ENCODE measurements at regions not wholly inside any gene's neighbourhood (a gene's known extent, or its start where the extent isn't known, plus 50 kb on each side); places are given as distances from the start of the nearest gene placed in this dataset.

DNA sequence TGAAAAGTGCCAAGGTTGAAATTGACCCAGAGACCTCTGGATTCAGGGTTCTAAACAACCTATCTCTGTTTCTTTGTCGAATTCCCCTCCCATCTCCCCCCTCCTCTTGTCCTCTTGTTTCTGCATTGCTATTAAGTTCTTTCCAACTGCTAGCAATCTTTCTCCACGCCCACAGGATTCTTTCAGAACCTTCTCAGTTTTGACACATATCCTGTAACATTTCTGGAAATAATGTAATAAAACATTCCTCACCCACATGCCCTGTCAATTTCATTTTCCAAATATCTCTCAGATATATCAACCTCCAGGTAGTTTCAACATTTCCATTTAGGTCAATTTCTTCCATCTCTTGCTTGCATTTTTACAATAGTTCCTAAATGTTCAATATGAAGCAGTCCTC, 1105.9 kb downstream of the ARAP2 start:
- H3K36me3 ChIP-seq (ENCODE audit: insufficient read depth, insufficient read length, low read length): no peaks in the 10 kb centered on the region
- no peak for DNase-seq (ENCODE audit: low read depth, low spot score)
- H3K4me1 ChIP-seq (ENCODE audit: insufficient read depth, insufficient read length): no peaks in the 10 kb centered on the region
- TF ChIP-seq ZNF274 (IDR thresholded peaks at IDR 0.05; ENCODE audit: low read depth, low read length) (no peak), SUZ12 (IDR thresholded peaks at IDR 0.05; ENCODE audit: extremely low read depth, insufficient read depth, insufficient read length) (no peak), YY1 (IDR thresholded peaks at IDR 0.05; ENCODE audit: insufficient read depth, insufficient read length) (no peak)
- no peaks in the 10 kb centered on the region for H3K27me3 ChIP-seq (ENCODE audit: insufficient read depth, insufficient read length)
- no peak overlapping the region for H3K4me3 ChIP-seq (ENCODE audit: insufficient read length, low read depth)
- no peaks in the 10 kb centered on the region for H3K9me3 ChIP-seq (ENCODE audit: insufficient read depth, low read length)
- no peak overlapping the region for H3K9ac ChIP-seq (ENCODE audit: insufficient read length, low read depth)

DNA sequence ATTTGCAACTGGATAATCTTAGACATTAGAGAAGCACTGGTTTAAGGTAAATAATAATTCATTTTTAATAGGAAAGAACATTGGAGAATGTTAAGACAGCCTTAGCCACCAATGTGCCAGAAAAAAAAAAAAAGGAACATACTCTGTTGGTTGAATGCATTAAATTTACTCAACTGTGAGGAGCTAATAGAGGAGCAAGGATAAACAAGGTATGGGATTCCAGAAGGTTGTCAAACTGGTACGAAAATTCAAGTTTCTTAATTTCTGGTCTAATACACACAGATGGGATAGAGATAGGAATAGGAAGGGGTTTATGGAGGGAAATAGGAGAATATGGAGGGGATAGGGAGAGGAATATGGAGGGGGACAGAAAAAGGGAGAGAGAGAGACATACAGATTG, 1096.6 kb downstream of the ARAP2 start:
- Histone ChIP-seq H3K4me1 (ENCODE audit: insufficient read depth, insufficient read length) (no peaks in the 10 kb centered on the region), H3K27me3 (ENCODE audit: insufficient read depth, insufficient read length) (no peaks in the 10 kb centered on the region), H3K9ac (ENCODE audit: insufficient read length, low read depth) (no peak overlapping the region), H3K36me3 (ENCODE audit: insufficient read depth, insufficient read length, low read length) (no peaks in the 10 kb centered on the region), H3K9me3 (ENCODE audit: insufficient read depth, low read length) (no peaks in the 10 kb centered on the region), H3K4me3 (ENCODE audit: insufficient read length, low read depth) (no peak overlapping the region)
- TF ChIP-seq YY1 (IDR thresholded peaks at IDR 0.05; ENCODE audit: insufficient read depth, insufficient read length) (no peak), SUZ12 (IDR thresholded peaks at IDR 0.05; ENCODE audit: extremely low read depth, insufficient read depth, insufficient read length) (no peak), ZNF274 (IDR thresholded peaks at IDR 0.05; ENCODE audit: low read depth, low read length) (no peak)
- DNase-seq (ENCODE audit: low read depth, low spot score): no peak

- Histone ChIP-seq H3K36me3 (ENCODE audit: insufficient read depth, insufficient read length, low read length) (no peaks in the 10 kb centered on the region), H3K9ac (ENCODE audit: insufficient read length, low read depth) (no peak overlapping the region), H3K9me3 (ENCODE audit: insufficient read depth, low read length) (no peaks in the 10 kb centered on the region), H3K4me1 (ENCODE audit: insufficient read depth, insufficient read length) (no peaks in the 10 kb centered on the region), H3K27me3 (ENCODE audit: insufficient read depth, insufficient read length) (no peaks in the 10 kb centered on the region), H3K4me3 (ENCODE audit: insufficient read length, low read depth) (no peak overlapping the region)
- peak; percentile 1 for DNase-seq (ENCODE audit: low read depth, low spot score)
- no peak for TF ChIP-seq SUZ12 (IDR thresholded peaks at IDR 0.05; ENCODE audit: extremely low read depth, insufficient read depth, insufficient read length)
- TF ChIP-seq ZNF274 (IDR thresholded peaks at IDR 0.05; ENCODE audit: low read depth, low read length): no peak
Observed at GRCh38 chr4:35151816-35152572, 1092.3 kb downstream of the ARAP2 start.

GRCh38 chr4:35163168-35163567, 1081.1 kb downstream of the ARAP2 start:
- no peaks in the 10 kb centered on the region for H3K36me3 ChIP-seq (ENCODE audit: insufficient read depth, insufficient read length, low read length)
- H3K4me3 ChIP-seq (ENCODE audit: insufficient read length, low read depth): no peak overlapping the region
- DNase-seq (ENCODE audit: low read depth, low spot score): no peak
- H3K27me3 ChIP-seq (ENCODE audit: insufficient read depth, insufficient read length): no peaks in the 10 kb centered on the region
- no peaks in the 10 kb centered on the region for H3K9me3 ChIP-seq (ENCODE audit: insufficient read depth, low read length)
- H3K9ac ChIP-seq (ENCODE audit: insufficient read length, low read depth): no peak overlapping the region
- no peaks in the 10 kb centered on the region for H3K4me1 ChIP-seq (ENCODE audit: insufficient read depth, insufficient read length)
- TF ChIP-seq YY1 (IDR thresholded peaks at IDR 0.05; ENCODE audit: insufficient read depth, insufficient read length) (no peak), SUZ12 (IDR thresholded peaks at IDR 0.05; ENCODE audit: extremely low read depth, insufficient read depth, insufficient read length) (no peak), ZNF274 (IDR thresholded peaks at IDR 0.05; ENCODE audit: low read depth, low read length) (no peak)

- no peak for DNase-seq (ENCODE audit: low read depth, low spot score)
Observed at GRCh38 chr4:35164063-35164462, 1080.3 kb downstream of the ARAP2 start.

DNA sequence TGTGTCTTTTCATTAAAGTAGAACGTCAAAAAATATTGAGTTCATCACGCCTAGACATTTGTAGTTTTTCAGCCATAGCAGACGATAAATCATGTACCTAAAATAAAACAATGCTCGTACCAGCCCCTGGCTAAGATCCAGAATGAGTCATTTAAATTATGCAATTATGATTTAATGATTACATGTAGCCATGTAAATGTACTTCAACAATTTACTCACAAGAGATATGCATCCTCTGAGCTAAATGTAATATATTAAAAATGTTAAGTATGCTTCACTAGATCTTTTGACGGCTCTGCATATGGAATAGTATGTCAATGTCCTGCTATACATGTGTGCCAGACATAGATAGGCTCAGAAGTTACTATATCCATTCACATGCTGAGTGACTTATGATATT, 1077.8 kb downstream of the ARAP2 start:
- no peaks in the 10 kb centered on the region for H3K36me3 ChIP-seq (ENCODE audit: insufficient read depth, insufficient read length, low read length)
- no peak overlapping the region for H3K9ac ChIP-seq (ENCODE audit: insufficient read length, low read depth)
- no peaks in the 10 kb centered on the region for H3K27me3 ChIP-seq (ENCODE audit: insufficient read depth, insufficient read length)
- H3K9me3 ChIP-seq (ENCODE audit: insufficient read depth, low read length): no peaks in the 10 kb centered on the region
- no peak for TF ChIP-seq SUZ12 (IDR thresholded peaks at IDR 0.05; ENCODE audit: extremely low read depth, insufficient read depth, insufficient read length)
- TF ChIP-seq ZNF274 (IDR thresholded peaks at IDR 0.05; ENCODE audit: low read depth, low read length): no peak
- TF ChIP-seq YY1 (IDR thresholded peaks at IDR 0.05; ENCODE audit: insufficient read depth, insufficient read length): no peak
- no peak overlapping the region for H3K4me3 ChIP-seq (ENCODE audit: insufficient read length, low read depth)
- H3K4me1 ChIP-seq (ENCODE audit: insufficient read depth, insufficient read length): no peaks in the 10 kb centered on the region
- no peak for DNase-seq (ENCODE audit: low read depth, low spot score)

More at GRCh38 chr4:35164063-35164462, 1080.3 kb downstream of the ARAP2 start:
- Histone ChIP-seq H3K9me3 (ENCODE audit: insufficient read depth, low read length) (no peaks in the 10 kb centered on the region), H3K27me3 (ENCODE audit: insufficient read depth, insufficient read length) (no peaks in the 10 kb centered on the region), H3K9ac (ENCODE audit: insufficient read length, low read depth) (no peak overlapping the region), H3K4me1 (ENCODE audit: insufficient read depth, insufficient read length) (no peaks in the 10 kb centered on the region), H3K4me3 (ENCODE audit: insufficient read length, low read depth) (no peak overlapping the region), H3K36me3 (ENCODE audit: insufficient read depth, insufficient read length, low read length) (no peaks in the 10 kb centered on the region)
- TF ChIP-seq ZNF274 (IDR thresholded peaks at IDR 0.05; ENCODE audit: low read depth, low read length) (no peak), SUZ12 (IDR thresholded peaks at IDR 0.05; ENCODE audit: extremely low read depth, insufficient read depth, insufficient read length) (no peak), YY1 (IDR thresholded peaks at IDR 0.05; ENCODE audit: insufficient read depth, insufficient read length) (no peak)

DNA sequence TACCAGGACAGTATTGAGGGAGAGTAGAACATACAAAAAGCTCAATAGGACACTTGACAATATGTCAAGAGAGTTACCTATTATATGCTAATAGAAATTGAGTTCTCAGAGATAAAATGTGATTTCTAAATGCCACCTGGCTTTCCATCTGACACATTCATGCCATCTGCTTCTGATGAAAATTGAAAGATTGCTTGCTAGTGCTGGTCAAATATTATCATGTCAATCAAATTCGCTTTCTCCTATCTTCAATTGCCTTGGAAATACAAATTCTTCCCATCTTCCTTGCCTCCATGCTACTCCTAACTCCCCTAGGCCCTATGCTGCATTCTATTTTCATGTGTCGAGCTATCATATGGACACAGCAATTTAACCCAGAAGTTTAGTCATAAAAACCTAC, 1076.9 kb downstream of the ARAP2 start:
- H3K4me1 ChIP-seq (ENCODE audit: insufficient read depth, insufficient read length): no peaks in the 10 kb centered on the region
- no peak for DNase-seq (ENCODE audit: low read depth, low spot score)
- no peaks in the 10 kb centered on the region for H3K27me3 ChIP-seq (ENCODE audit: insufficient read depth, insufficient read length)
- no peaks in the 10 kb centered on the region for H3K9me3 ChIP-seq (ENCODE audit: insufficient read depth, low read length)
- TF ChIP-seq YY1 (IDR thresholded peaks at IDR 0.05; ENCODE audit: insufficient read depth, insufficient read length) (no peak), ZNF274 (IDR thresholded peaks at IDR 0.05; ENCODE audit: low read depth, low read length) (no peak), SUZ12 (IDR thresholded peaks at IDR 0.05; ENCODE audit: extremely low read depth, insufficient read depth, insufficient read length) (no peak)
- no peak overlapping the region for H3K4me3 ChIP-seq (ENCODE audit: insufficient read length, low read depth)
- no peak overlapping the region for H3K9ac ChIP-seq (ENCODE audit: insufficient read length, low read depth)
- no peaks in the 10 kb centered on the region for H3K36me3 ChIP-seq (ENCODE audit: insufficient read depth, insufficient read length, low read length)

Measured in NT2/D1 (cell line).